ENCODE measurements at regions not wholly inside any gene's neighbourhood (a gene's known extent, or its start where the extent isn't known, plus 50 kb on each side); places are given as distances from the start of the nearest gene placed in this dataset.

GRCh38 chr9:107868186-107868585 lies 378.6 kb upstream of the KLF4 start:
- no peak for TF ChIP-seq CTCF (IDR thresholded peaks at IDR 0.05)
- intact Hi-C loops (cut with DNase I): no loop called here
- H3K27ac ChIP-seq: no peak overlapping the region
- H3K4me3 ChIP-seq: no peak overlapping the region
- DNase-seq (no peak), ATAC-seq (no peak)
- no peaks in the 10 kb centered on the region for H3K36me3 ChIP-seq (ENCODE audit: insufficient read depth in 1 of 2, low read depth in 1 of 2)
- H3K4me1 ChIP-seq: no peaks in the 10 kb centered on the region
- H3K27me3 ChIP-seq (ENCODE audit: insufficient read depth in 3 of 3, low read length in 2 of 3): no peaks in the 10 kb centered on the region
- no peaks in the 10 kb centered on the region for H3K9me3 ChIP-seq

DNA sequence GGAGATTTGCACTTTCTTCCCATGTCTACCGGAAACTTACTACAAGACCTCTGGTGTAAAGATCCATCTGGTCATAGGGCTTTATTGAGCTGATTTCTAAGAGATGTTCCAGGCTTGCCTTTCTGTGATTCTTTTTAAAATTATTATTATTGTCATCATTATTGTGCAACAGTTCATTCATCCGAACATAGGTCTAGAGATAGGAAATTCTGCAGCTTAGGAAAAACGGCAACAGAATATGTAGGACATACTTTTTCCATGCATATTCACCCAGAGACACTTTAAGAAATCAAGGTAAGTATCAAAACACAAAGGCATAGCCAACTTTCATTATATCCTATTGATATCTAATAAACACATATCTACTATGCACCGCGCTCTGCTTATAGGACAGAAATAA lies 378.2 kb upstream of the KLF4 start:
- Histone ChIP-seq H3K9me3 (no peaks in the 10 kb centered on the region), H3K27ac (no peak overlapping the region), H3K4me3 (no peak overlapping the region), H3K36me3 (ENCODE audit: insufficient read depth in 1 of 2, low read depth in 1 of 2) (no peaks in the 10 kb centered on the region), H3K4me1 (no peaks in the 10 kb centered on the region), H3K27me3 (ENCODE audit: insufficient read depth in 3 of 3, low read length in 2 of 3) (no peaks in the 10 kb centered on the region)
- 94 to 97% (median 95%) methylated on average over 5 of the region's 5 CpGs for WGBS, 3 donors
- intact Hi-C loops (cut with DNase I): no loop called here
- no peak for ATAC-seq
- TF ChIP-seq CTCF (IDR thresholded peaks at IDR 0.05): no peak
- no peak for DNase-seq

- no peak for TF ChIP-seq CTCF (IDR thresholded peaks at IDR 0.05)
- Histone ChIP-seq H3K4me1 (no peaks in the 10 kb centered on the region), H3K27ac (no peak overlapping the region), H3K36me3 (ENCODE audit: insufficient read depth in 1 of 2, low read depth in 1 of 2) (no peaks in the 10 kb centered on the region), H3K4me3 (no peak overlapping the region), H3K27me3 (ENCODE audit: insufficient read depth in 3 of 3, low read length in 2 of 3) (no peaks in the 10 kb centered on the region), H3K9me3 (no peaks in the 10 kb centered on the region)
- intact Hi-C loops (cut with DNase I): no loop called here
- no peak for ATAC-seq
- DNase-seq: no peak
These were observed 377.2 kb upstream of the KLF4 start for GRCh38 chr9:107866711-107867311.

DNA sequence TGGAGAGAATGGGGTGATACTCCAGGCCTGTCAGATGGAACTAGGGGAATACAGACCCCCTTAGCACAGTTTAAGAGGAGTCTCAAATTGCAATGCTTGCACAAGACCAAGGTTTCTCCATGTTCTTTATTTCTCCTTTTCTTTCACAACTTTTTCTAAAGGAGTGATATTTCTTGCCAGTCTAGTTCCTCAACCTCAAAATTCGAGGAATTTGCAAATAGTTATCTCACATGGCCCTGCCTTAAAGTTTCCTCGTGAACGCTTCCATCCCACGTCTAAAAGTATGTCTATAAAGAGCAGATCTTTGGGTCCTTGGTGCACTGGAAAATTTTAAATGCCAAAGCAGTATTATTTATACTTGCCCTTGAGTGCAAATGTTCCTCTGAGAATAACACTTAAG lies 373.8 kb upstream of the KLF4 start:
- WGBS, 3 donors: 70 to 88% (median 72%) methylated on average over 4 of the region's 4 CpGs
- ATAC-seq: no peak

More for the DNA sequence above, 373.8 kb upstream of the KLF4 start:
- Histone ChIP-seq H3K4me1 (no peaks in the 10 kb centered on the region), H3K27ac (no peak overlapping the region), H3K9me3 (no peaks in the 10 kb centered on the region), H3K4me3 (no peak overlapping the region), H3K36me3 (ENCODE audit: insufficient read depth in 1 of 2, low read depth in 1 of 2) (no peaks in the 10 kb centered on the region), H3K27me3 (ENCODE audit: insufficient read depth in 3 of 3, low read length in 2 of 3) (no peaks in the 10 kb centered on the region)
- no peak for DNase-seq
- intact Hi-C loops (cut with DNase I): no loop called here
- TF ChIP-seq CTCF (IDR thresholded peaks at IDR 0.05): no peak
